ENCODE measurements at regions not wholly inside any gene's neighbourhood (a gene's known extent, or its start where the extent isn't known, plus 50 kb on each side); places are given as distances from the start of the nearest gene placed in this dataset.
A peak's percentile ranks its signal among the peaks of the same experiment; 100 is the strongest.

DNA sequence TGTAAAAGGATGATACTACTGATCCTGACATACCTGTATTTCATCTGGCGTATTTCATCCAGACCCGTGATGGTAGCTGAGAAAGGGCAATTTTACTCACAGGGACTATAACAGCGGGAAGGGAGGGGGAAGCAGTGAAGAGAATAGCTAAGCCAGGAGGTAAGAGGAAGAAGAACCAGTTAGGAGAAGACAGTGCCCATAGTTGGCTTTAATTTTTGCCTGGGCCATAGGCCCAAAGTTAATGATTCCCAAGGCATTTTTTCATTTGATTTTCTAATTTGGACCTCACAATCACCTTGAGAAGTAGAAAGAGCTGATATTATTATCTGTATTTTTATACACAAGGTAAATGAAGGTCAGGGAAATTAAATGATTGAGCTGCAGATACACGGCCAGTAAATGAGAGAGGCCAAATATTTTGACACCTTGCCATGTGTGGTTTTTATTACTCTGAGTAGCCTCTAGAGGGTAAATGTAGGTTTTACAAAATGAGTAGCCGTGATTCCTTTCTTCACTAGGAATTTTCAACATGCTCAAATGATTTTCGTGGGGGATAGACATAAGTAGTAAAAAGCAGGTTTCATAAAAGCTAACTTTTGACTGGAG is 382.2 kb downstream of the FUT8 start:
- no peak for DNase-seq

DNA sequence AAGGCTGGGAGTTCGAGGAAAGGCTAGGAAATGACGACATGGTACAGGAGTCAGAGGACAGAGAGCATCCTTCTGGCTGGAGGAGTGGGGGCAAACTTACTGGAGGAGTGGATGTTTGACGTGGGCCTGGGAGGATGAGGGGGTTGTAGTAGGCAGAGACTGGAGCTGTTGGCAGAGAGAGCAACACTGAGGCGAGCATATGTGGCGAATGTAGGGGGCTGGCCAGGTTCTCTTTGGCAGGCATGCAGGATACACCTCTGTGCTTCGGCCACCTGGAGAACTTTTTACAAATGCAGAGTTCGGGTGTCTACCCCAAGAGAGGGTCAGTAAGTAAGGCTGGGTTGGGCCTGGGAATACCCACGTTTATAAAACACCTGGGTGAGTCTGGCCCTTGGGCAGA is 385.7 kb downstream of the FUT8 start:
- DNase-seq, result no peak

GRCh38 chr14:65800694-65801093 is 388.2 kb downstream of the FUT8 start:
- no peak for DNase-seq

GRCh38 chr14:65802196-65802595 is 389.7 kb downstream of the FUT8 start:
- DNase-seq, result no peak

DNA sequence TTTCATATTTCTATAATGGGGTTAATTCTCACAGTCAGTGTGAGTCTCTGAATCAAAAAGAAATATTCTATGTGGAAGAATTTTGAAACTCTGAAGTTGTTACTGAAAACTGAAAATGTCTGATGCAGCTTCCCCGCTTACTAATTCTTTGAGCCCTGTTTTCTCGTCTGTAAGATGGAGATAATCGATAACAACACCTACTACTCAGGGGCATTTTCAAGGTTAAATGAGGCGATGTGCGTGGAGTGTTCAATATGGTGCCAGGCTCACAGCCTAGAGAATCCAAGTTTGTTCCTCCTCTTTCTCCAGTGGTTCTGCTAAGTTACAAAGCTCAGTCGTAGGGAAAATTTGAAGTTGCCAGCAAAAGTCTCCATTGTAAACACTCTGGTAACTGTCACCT is 391.4 kb downstream of the FUT8 start:
- DNase-seq, result no peak

GRCh38 chr14:65804439-65805112 is 392.0 kb downstream of the FUT8 start:
- DNase-seq, result no peak

DNA sequence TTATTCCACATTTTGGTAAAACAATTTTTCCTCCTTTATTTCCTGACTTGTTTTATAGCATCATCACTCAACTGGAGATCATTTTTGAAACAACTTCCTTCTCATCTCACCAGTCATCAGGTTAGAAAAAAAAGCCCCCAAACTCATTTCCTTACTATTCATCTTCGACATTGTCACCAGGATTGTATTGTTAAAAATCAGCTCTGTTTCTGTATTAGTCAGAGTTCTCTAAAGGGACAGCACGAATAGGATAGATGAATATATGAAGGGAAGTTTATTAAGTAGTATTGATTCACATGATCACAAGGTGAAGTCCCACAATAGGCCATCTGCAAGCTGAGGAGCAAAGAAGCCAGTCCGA is 392.6 kb downstream of the FUT8 start:
- DNase-seq, result no peak

DNA sequence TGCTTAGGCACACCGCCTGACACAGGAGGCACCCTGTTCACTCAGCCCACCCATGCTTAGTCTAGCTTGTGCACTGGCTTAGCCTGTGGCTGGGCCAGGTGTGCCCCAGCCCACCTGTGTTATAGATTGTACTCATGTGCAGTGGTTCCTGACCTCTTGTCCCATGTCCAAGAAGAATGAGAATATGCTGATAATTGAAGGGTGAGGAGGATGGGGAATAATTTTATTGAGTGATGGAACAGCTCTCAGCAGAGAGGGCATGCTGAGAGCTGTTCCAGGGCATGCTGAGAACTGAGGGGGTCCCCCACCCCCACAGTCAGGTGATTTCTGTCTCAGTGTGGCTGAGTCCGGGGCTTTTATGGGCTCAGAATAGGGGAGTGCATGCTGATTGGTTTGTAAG is 395.9 kb downstream of the FUT8 start:
- DNase-seq, result no peak

- DNase-seq, result no peak
Measured at GRCh38 chr14:65810322-65810721, 397.8 kb downstream of the FUT8 start.

GRCh38 chr14:65813760-65814384 is 401.3 kb downstream of the FUT8 start:
- no peak for DNase-seq

DNA sequence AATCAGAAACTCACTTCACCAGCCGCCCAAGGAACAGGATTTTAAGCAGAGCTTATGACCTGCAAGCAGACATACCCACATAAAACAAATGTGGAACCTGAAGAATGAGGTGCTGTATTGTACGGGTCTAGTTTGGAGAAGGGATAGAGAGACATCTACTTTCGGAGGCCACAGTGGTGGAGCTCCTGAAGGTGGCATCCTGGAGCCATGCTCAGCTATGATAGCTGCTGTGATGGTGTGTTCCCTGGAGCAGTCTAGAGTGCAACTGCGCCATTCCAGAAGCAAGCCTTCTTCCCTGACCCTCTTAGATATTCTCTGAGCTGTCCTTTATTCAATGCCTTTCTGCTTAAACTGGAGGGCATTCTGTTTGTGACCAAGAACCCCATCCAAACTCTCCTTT is 402.6 kb downstream of the FUT8 start:
- no peak for DNase-seq

DNA sequence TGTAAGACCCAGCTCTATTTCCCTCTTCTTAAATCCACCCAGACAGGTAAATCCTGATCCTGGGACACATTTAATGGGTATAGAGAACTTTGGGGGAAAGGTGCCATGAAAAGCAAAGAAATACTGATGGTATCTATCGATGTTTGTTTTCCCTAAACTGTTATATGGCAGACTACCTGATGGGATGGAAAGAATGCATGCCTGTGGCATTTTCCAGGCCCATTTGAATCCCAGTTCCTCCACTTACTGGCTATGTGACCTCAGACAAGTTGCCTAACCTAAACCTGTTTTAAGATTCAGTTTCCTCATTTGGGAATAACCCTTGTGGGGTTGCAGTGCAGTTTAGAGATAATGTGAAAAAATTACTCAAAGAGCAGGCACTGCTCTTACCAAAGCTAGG is 404.5 kb downstream of the FUT8 start:
- DNase-seq, result no peak

DNA sequence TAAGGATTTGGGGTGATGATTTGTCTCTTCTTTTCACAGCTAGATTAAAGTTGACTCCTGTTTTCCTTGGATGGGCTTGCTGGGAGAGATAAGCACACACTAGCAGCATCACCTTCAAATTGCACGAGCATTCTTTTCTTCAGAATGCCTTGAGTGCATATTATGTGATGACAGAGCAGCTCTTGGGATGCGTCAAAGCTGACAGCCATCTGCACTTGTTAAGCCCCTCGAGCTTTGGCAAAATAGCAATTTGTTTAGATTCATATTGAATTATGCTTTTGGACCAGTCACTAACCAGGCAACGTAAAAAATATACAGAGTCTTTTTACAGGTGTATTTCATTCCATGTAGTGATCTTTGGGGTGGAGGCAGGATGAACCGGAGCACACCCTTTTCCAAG is 407.0 kb downstream of the FUT8 start:
- DNase-seq, result no peak

- no peak for DNase-seq
Measured at GRCh38 chr14:65821224-65821753, 408.8 kb downstream of the FUT8 start.

GRCh38 chr14:65824285-65824977 is 411.9 kb downstream of the FUT8 start:
- peak; percentile 54 to 64 for DNase-seq

DNA sequence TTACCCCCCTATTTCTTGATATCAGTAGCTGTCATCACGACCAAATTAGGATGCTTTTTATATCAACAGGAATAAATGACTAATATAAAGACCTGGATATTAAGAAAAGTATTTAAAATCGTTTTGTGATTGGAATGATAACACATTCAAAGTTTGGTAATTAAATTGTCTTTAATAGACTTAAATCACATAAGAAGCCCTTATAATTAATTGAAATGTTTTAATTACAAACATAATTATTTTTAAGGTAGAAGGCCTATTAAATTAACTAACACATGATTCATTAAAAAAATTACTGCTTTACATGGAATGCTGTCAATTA is 412.4 kb downstream of the FUT8 start:
- no peak for DNase-seq

DNA sequence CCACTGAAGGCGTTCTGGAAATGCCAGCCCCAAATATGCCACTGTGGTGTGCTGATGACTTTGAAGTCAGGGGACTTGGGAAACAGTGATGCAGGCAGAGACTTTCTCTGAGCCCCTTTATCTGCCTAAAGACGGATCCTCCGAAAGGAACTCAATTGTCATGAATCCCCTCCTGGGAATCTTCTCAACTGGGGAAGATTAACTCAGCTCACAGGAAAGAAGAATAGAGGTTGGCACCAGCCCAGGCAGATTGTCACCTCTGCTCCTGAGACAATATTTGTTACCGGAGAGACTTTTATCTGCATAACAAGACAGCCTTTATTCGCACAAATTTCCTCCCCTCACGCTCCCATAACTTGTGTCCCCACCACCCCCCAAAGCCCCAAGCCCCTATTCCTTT is 414.4 kb downstream of the FUT8 start:
- no peak for DNase-seq

GRCh38 chr14:65827520-65827919 is 415.0 kb downstream of the FUT8 start:
- no peak for DNase-seq

GRCh38 chr14:65828396-65828795 is 415.9 kb downstream of the FUT8 start:
- DNase-seq, result no peak

DNA sequence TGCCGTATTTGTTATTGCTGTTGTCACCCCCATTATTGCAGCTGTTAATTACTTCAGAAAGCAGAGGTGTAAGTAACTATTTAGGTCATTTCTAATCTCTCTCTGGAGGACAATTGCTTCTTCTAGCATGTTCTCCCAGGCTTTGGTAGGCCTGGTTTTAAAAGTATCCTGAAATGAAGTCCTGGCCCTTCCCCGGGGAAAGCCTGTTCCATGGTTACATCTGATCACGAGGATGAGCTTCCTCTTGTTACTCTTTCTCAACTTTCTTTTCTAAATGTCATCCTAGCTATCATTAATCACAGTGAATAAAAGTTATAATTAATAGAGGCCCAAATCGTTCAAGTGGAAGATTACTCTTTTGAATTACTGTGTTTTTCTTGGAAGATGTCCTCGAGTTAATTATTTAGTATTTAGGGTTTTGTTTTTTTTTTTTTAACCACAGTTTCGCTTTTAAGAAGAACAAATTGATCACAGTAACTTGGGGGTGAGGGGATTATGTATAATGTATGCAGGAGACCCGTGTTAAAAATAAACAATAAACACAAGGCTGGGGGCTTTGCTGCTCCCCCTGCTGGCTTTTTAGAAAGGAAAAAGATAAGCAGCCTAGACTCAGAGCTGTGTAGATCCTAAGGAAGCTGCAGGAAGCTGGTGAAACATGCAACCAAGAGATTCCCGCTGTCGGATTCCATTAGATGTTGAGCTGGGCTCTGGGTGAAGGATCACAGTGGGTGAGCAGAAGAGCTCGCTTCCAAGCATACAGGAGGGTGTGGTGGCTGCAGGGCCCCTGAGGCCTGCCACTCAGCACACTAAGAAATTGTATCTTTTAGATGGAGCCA is 420.1 kb downstream of the FUT8 start:
- DNase-seq, result no peak

GRCh38 chr14:65833267-65833880 is 420.8 kb downstream of the FUT8 start:
- DNase-seq, result no peak

DNA sequence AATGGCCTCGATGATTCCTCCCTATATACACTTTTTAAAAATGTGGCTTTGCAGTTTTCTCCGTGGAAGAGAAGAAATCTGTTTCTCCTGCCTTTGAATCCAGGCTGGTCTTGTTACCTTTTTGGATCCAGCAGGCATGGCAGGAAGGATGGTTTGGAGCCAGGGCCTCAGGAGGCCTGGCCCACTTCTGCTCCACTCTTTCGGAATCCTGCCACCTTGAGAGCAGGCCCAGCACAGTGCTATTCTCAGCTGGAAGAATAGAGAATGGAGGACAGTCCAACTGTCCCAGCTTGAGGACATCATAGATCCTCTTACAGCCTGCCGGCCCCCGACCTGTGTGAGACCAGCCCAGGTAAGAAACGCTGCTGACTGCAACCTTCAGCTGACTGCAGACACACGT is 421.5 kb downstream of the FUT8 start:
- no peak for DNase-seq

- DNase-seq, result no peak
Measured at GRCh38 chr14:65834812-65835211, 422.3 kb downstream of the FUT8 start.
